HG02798 (cell line): ENCODE measurements at regions not wholly inside any gene's neighbourhood (a gene's known extent, or its start where the extent isn't known, plus 50 kb on each side); places are given as distances from the start of the nearest gene placed in this dataset.
"Not testable (repeated sequence)": the region's sequence is repeated elsewhere in the genome, so short reads cannot be mapped to it uniquely, and the experiment has no call there.

Experiments
- ATAC-seq: cut with Tn5 transposase; IDR thresholded peaks from one replicate; pipeline ENCODE4 v1.9.1; 2021; ENCODE audit warnings: mild to moderate bottlenecking; ENCODE audit not compliant: unreplicated experiment, poor library complexity

DNA sequence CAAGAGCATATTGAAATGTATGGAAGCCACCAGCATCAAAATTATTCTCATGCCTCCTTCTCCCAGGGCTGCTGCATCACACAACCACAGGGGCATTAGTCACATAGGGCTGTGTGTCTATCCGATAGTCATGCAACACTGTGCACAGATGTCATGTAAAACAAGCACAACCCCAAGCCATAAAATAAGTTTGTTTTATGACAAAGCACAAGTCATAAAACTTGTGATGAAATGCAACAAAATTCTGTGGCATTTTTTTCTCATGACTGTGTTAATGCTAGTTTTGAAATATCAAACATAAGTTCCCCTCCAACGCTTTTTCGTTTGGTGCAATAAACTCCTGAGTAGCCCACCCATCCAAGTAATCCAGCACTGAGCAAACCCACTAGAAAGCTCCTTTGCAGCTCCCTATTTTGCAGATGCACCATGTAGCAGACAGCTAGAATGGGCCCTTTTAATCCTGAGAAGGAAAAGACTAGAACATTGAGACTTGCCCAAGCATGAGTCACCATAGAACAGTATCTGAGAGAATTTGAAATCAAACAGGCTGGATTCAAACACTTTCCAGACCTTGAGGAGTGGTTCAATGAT lies 93.3 kb upstream of the ZNF366 start:
- ATAC-seq, result no peak

DNA sequence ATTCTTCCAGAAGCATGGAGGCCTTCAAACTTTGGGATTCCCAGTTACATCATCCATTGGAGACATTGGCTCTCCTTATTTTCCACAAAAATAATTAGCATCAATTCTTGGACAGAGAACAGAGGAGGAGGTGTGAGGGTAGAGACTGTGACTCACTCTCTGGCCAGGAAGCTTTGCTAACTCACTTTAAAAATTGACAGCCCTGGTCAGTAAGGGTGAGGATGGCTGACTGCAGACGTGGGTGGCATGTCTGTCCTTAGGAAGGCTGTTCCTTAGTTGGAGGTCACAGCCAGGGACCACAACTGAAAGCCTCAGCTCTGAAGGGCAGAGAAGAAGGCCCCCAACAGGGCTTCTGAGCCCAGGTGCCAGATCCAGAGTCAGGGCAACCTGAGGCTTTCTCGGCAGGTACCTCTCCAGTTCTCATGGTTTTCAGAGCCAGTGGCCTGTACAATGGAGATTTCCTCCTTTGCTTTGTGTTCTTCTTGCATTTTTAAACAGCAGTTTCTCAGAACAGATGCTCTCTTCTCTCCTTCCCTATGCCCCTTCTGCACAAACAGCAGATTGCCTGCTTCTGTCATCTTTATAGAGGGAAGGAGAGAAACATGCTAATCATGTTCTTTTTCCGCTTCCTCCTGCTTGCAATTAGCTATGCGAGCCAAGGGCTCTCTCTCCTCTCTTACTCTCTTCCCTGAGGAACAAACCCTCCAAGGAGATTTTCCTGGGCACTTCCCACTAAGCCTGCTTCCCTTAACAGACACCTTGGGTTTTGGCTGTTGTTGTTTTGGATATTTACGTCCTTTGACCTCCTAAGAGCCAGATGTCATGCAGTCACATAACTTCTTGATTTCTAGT lies 92.5 kb upstream of the ZNF366 start:
- ATAC-seq, result no peak

GRCh38 chr5:72599065-72599433 lies 91.8 kb upstream of the ZNF366 start:
- no peak for ATAC-seq

DNA sequence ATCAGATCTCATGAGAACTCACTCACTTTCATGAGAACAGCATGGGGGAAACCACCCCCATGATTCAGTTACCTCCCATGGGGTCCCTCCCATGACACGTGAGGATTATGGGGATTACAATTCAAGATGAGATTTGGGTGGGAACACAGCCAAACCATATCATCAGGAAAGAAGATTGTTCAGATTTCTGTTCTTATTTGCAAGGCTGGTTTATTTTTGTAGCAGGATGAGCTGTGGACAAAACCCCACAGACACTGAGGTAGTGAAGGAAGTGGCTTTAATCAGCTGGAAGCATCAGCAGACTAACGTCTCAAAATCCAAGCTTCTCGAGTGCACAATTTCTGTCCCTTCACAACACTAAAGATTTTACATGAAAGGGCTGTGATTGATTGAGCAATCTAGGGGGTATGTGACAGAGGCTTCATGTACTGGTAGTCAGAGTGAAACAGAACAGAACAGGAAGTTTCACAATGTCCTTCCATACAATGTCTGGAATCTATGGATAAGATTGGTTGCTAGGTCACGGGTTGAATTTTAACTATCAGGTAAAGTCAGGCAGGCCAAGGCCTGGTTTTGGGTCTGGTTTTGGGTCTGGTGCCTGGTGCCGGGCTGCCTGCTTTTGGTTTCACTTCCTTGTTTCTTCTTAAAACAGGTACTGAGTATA lies 91.3 kb upstream of the ZNF366 start:
- no peak for ATAC-seq

GRCh38 chr5:72597456-72597948 lies 90.3 kb upstream of the ZNF366 start:
- ATAC-seq, result no peak

DNA sequence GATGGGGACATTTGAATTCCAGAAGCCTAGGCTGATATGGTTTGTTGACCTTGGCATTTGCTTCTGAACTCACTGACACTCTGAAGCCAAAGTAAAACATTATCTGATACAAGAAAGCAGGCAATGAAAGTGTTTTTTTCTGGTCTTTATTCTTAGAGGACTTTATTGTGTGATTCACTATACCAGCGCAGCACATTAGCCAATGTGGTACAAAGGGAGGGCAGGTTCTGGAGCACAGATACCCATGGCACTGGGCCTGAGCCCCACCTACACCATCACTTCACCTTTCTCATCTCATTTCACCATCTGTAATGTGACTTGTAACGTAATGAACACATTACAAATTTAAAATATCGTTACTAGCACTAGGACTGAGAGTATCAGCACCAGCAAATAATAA lies 89.7 kb upstream of the ZNF366 start:
- no peak for ATAC-seq

DNA sequence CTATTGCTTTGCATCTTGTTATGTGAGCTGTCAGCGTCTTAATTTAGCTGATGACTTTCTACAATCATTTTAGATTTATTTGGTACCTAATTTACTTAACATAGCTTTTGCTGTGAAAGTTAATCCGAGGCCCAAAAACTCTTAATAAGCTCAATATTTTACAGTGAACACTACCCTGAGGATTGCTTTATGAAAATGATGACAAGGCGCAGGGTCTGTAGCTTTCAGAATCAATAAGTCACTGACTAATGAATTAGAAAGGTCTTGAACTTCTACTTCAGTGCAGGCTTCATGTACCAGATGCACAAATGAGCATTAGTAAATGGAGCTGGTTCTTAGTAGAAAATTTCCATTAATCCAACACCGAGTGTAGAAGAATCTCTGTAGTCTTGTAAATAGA lies 81.4 kb upstream of the ZNF366 start:
- ATAC-seq, result no peak

GRCh38 chr5:72587661-72588308 lies 80.6 kb upstream of the ZNF366 start:
- no peak for ATAC-seq

DNA sequence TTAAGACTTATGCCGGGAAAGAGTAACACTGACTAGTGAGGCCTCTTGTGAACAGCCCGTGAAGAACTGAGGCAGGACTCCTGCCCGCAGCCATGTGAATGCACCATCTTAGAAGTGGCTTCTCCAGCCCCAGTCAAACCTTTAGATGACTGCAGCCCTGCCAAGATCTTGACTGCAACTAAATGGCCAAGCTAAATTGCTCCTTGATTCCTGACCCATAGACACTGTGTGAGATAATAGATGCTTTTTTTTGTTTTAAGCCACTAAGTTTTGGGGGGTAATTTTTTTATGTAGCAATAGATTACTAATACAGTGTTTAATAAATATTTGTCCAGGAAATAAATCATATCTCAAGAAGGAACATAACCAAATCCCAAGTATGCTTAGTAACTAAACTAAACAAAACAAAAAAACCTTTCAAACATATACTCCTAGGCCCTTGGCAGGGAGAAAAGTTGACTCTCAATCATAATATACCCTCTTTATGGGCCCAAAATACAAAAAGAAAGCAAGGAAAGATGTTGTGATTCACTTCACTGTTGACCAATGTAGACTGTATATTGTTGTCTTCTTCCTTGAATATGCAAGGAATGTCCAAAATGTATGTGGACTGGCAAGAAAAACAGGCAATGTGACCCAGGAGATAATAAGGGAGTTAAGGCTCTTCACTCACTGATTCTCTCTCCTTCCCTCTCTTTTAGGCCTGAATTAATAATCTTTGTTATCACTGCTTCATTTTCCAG lies 79.7 kb upstream of the ZNF366 start:
- no peak for ATAC-seq

GRCh38 chr5:72584466-72584865 lies 77.3 kb upstream of the ZNF366 start:
- no peak for ATAC-seq

DNA sequence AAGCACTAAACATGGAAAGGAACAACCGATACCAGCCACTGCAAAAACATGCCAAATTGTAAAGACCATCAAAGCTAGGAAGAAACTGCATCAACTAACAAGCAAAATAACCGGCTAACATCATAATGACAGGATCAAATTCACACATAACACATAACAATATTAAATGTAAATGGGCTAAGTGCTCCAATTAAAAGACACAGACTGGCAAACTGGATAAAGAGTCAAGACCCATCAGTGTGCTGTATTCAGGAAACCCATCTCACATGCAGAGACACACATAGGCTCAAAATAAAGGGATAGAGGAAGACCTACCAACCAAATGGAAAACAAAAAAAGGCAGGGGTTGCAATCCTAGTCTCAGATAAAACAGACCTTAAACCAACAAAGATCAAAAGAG lies 72.1 kb upstream of the ZNF366 start:
- not testable (repeated sequence) for ATAC-seq

- no peak for ATAC-seq
These were observed 65.1 kb upstream of the ZNF366 start for GRCh38 chr5:72572236-72572765.

DNA sequence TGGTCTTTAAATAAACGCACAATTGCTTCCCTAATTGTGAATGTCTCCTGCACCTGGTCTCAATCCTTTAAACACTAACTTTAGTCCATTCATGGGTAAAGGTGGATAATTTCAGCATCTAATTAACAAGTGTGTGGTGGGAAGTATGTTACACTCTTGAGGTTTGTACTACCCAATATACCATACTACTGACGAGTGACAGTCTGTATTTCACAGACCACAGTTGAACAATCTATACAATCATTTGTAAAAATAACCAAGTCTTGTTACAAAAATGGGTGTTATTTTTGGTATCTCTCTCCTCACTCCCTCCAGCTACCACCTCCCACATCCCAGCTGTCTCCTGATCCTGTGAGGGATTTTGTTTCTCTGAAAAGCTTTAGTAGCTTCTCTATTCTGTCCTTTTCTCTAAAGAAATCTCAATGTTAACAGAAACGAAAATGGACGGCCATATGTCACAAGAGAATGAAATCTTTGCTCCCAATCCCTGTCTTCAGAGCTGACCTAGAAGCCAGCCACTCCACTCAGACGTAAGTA lies 62.3 kb upstream of the ZNF366 start:
- ATAC-seq, result no peak

- no peak for ATAC-seq
These were observed 59.5 kb upstream of the ZNF366 start for GRCh38 chr5:72566746-72567145.

DNA sequence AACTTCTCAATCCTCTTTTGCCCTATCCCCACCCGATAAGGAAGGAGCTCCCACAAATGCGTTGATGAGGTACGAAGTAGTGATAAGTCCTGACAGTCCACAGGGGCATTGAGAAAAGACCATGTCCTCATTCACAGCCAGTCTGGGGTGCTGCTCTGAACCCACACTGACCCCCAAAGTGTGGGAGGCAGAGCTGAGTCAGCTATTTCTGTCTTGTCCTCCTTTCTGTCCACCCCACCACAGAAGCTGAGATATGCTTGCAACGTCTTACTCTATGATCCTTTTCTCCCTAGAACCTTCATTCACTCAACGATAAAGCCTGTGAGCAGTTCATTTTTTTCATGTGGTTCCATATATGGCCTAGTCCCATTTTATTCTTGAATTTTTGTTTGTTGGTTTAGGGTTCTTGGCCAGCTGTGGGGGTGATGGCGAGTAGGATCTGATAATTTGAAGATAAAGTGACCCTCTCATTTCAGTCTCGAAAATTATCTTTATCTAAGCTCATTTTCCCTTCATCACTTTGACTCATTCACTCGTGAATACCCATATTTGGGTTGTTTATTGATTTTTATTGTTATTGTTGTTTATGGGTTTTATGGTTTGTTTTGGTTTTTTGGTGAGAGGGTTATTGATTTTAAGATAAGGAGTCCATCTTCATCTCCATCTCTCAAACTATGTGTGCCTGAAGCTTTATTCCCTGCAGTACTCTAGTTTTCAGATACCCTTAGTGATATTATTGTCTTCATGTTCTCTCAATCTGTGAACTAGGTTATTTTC lies 58.5 kb upstream of the ZNF366 start:
- no peak for ATAC-seq

GRCh38 chr5:72562717-72563116 lies 55.5 kb upstream of the ZNF366 start:
- no peak for ATAC-seq

GRCh38 chr5:72561148-72561972 lies 54.1 kb upstream of the ZNF366 start:
- no peak for ATAC-seq
